GM21529 (cell line): ENCODE measurements at regions not wholly inside any gene's neighbourhood (a gene's known extent, or its start where the extent isn't known, plus 50 kb on each side); places are given as distances from the start of the nearest gene placed in this dataset.

Experiments used
- ATAC-seq: cut with Tn5 transposase; IDR thresholded peaks from one replicate; pipeline ENCODE4 v1.9.1; 2021; ENCODE audit not compliant: unreplicated experiment

DNA sequence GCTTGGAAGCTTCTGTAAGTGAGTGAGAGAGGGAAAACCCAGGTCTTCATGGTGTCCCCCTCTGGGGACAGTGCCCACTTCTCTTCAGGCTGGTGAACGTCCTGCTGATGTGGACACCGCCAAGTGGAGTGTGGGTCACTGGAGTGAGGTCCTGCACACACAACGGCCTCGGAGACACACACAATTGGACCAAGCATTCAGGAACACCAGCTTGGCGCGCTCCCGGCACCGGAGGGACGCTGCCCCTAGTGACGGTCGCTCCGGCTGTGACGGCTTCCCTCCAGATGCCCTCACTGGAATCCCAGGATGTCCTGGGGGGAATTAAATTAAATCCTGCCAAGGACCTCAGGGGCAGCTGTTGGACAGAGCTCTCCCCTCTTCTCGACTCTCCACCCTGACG lies 123.1 kb downstream of the ZNF664 start:
- ATAC-seq, result no peak

DNA sequence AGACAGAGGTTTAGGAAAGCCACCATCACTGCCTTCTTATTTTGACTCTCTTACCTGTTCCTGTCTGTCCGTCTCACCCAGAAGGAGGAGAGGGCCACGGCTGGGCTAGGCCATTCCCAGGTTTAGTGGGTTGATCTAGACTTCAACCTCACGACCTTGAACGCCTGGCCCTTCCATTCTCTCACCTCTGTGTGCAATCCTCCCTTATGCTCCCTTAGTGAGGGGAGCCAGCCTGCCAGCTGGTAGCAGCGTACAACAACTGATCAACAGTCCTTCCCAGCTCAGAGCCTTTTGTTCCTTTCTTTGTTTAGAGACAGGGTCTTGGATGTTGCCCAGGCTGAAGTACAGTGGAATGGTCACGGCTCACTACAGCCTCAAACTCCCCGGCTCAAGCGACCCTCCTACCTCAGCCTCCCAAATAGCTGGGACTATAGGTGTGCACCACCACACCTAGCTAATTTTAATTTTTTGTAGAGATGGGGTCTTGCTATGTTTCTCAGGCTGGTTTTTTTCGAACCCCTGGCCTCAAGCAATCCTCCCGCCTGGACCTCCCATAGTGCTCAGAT lies 123.9 kb downstream of the ZNF664 start:
- no peak for ATAC-seq

DNA sequence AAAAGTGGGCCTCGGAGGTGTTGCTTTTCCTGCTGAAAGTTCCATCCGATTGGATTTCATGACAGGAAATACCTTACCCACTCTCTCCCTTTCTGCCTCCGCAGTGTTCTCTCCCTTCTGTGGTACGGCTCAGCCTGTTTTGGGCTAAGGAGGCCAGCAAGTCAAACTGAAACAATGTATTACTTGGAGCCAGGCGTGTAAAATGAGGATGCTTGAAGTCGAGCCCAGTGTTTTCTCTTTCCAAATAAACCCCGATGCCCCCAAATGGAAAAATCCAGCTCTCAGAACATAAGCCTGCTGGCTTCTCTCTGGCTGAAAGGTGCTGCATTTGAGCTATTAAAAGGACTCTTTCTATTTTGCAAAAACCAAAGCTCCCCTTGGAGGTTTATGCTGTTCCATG lies 124.7 kb downstream of the ZNF664 start:
- ATAC-seq, result no peak

DNA sequence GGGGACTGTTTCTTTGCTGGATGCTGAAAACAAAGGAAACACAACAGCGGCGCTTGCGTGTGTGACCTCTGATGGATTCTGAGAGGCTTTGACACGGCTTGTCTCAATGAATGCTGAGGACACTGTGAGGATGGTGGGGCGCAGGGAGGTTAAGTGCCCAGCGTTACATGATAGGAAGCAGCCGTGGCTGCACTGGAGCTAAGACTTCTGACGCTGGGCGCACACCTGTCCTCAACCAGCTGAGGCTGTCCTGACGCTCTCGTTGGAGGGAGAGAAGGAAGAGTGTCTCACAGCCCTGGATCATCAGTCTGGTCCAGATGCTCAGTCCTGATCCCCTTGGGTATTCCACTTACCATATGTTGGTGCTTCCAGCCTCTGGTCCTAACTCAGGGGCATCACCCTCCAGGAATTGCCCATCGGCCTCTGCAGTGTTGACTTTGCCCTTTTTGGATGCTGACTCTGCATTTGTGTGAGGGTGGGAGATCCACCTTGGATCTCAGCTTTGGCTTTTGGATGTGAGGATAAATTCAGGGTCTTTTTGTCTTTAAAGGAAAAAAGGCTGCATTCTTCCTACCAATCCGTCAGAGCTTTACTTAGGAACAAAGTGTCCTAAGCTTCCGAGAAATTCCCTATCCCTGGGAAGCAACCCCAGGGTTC lies 125.2 kb downstream of the ZNF664 start:
- ATAC-seq, result no peak

DNA sequence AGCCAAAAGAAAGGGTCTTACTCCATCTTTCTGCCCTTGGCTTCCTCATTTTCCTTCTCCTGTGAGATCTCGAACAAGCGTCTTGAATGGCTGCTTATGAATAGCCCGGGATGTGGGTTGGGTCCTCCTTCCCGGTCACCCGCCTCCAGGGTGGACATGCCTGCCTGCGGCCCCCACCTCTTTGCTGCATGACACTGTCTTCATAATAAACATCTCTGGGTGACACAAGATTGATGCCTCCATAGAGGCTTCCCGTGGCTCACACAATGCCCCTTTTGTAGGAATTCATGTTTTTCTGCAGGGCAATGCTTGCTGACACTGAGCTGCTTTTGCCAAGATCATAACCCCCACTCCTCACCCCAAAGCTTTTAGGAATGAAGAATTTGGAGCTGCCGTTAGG lies 125.9 kb downstream of the ZNF664 start:
- ATAC-seq, result no peak

DNA sequence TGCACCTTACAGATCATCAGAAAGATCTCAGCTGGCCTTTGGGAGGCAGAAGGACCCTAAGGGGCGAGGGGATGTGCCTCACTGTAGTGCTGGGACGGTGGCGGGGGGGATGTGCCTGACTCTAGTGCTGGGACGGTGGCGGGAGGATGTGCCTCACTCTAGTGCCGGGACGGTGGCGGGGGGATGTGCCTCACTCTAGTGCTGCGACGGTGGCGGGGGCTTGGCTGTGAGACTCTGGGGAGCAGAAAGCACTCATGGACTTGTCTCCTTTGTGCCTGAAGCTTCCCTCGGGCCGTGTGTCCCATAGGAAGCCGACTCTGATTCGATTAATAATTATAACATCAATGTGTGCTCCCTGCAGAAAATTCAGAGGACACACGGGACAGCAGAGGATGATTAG lies 126.6 kb downstream of the ZNF664 start:
- no peak for ATAC-seq

DNA sequence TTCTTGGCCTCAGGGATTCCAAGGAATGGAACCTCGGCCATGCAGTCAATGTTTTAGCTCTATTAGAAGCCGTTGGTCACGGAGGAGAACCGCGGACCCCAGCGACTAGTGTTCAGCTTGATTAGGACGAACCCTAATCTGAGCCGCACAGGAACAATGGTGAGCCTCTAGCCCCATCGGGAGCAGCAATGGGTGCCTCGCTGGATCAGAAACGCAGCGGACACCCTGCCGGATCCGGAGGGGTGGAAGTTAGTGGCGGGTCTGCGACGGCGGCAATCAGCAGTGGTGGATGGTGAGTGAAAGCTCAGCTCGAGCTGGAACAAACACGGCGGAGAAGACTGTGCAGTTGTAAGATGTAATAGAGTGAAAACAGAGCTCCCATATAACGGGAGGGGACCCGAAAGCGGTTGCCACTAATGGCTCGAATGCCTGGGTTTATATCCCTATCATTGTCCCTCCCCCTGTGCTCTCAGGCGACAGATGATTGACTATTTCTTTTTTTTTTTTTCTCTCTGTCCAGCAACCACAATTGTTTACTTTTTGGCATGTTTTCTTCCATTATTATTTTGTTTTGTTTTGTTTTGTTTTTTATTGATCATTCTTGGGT lies 127.7 kb downstream of the ZNF664 start:
- ATAC-seq, result no peak

DNA sequence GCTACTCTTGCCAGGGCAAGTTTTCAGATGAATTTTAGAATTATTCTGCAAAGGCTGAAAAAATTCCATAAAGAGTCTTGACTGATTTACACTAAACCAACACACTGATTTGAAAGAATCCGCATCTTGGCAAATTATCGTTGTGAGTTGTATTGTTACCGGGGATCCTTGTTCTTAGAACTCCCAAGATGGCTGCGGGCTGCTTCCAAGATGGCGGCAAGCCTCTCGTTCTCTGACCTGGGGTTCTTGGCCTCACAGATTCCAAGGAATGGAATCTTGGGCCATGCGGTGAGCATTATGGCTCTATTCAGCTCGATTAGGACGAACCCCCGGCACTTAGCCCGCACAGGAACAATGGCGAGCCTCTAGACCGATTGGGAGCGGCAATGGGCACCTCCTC lies 132.5 kb downstream of the ZNF664 start:
- no peak for ATAC-seq

DNA sequence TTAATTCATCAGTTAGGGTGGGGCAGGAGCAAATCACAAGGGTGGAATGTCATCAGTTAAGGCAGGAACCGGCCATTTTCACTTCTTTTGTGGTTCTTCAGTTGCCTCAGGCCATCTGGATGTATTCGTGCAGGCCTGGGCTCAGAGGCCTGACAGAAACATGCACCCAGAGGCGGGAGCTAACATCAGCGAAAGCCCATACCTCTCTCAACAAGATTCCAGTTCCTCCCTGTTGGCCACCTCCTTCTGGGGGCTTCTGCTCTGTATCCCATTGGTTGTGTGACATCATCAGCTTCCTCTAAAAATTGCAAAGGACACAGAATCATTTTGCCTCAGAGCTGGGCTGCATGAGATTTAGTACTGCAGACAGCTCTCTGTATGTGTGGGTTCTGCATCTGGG lies 134.3 kb downstream of the ZNF664 start:
- no peak for ATAC-seq

DNA sequence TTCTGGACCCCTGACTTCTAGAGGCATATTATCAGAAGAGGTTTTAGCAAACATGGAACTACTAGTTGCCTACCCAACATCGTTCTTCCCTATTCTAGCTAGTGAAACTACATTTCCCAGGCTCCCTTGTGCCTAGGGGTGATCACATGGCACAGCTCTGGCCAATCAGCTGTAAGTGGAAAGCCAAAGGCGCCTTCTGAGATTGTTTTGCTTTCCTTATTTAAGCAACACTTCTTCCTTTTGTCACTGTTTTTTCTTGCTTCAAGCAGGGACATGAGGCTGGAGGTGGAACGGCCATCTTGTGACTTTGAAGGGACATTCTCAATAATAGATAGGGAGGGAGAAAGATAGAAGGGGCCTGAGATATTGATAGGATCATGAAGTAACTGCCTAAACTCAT lies 136.7 kb downstream of the ZNF664 start:
- no peak for ATAC-seq

DNA sequence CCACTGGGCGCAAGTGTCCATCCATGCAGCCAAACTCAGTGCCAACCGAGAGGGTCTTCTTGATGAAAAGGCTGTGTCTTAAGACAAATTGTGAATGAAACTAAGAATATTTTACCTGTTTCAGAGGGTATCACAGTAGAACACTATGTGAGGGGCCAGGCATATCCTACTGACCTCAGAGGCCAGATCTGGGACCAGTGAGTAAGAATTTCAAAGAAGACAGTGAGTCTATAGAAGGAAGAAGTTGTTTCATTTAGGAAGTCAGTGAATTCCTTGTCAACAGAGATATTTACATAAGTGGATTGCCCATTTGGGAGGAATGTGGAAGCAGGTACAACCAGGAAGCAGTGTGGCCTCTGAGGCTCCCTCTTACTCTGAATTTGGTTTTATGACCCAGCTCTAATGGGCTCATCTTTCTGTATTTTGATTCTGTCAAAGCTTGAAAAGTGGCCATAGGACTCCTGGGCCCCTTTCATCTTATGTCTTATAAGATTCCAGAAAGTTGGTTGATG lies 137.4 kb downstream of the ZNF664 start:
- no peak for ATAC-seq

DNA sequence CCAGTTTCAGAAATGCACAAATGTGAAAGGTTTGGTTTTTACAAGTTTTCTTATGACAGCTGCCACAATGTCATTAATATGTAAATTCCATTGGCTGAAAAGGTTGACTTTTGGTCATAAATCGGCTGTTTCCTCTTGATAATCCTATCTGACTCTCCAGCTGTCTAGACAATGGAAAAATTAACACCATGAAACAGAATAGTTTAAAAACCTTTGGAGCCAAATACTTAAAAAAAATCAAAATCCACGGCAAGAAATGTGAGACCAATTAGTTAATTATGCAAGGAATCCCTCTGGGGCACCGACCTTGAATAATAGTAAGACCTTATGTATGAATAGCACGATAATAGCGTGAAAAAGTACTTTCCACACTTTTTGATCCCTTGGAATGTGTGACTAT lies 138.0 kb downstream of the ZNF664 start:
- no peak for ATAC-seq

DNA sequence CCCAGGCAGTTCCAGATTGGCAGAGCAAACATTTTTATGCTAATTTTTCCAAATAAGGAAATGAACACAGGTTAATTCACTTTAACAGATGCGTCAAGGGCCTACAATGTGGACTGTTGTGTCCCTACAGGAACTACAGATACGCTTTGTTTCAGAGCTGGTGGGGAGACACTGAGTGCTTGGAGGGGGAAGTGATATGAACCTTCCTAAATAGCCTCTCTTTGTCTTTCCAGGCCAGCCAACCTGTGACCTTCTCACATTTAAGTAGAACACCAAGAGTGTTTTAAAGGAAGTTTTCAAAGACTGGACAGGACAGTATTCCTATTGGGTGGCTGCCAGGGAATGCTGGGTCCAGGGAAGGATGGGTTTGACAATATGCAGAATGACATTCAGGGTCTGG lies 141.3 kb downstream of the ZNF664 start:
- no peak for ATAC-seq

DNA sequence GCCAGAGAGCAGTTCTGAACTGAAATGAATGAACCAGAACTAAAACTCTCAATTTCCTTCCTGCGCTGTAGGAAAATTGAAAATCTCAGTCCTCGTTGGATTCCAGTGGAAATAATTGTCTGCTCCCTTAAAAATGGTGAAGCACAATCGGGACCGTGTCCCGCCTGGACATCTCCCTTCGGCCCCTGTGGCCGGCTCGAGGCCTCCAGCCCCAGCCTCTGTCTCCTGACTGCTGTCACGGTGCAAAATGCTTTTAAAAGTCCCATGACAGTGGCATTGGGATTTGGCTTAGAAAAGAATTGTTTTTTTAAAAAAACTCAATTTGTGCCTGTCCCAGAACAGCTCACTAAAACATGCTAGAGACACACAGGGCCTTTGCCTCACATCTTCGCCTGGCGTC lies 142.5 kb downstream of the ZNF664 start:
- no peak for ATAC-seq

DNA sequence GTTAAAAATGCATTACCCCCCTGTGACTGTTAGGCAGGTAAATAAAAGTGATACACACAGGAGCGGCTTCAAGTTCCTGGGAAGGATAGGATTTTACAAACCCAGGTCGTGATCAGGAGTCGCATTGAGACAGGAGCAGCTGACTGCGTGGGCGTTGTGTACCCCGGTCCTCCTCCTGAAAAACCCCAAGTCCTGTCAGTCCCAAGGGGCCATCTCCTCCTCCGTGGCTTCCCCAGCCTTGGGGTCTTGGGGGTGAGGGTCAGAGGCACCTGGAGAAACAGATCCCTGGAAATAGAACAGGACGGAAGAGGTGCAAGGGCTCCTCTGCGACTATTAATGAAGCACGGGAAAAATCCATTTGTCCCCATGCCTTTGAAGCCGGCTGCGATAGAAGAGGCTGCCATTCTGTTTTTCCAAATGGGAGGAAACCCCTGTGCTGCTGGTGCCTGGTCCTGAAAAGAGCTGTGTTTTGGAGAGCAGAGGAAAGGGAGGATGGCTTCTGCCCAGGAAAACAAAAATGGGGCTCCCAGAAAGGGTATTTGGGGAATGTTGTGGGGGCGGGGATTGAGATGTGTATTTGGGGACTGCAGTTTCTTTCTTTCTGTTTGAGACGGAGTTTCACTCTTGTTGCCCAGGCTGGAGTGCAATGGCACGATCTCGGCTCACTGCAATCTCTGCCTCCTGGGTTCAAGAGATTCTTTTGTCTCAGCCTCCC lies 143.1 kb downstream of the ZNF664 start:
- ATAC-seq, result no peak

DNA sequence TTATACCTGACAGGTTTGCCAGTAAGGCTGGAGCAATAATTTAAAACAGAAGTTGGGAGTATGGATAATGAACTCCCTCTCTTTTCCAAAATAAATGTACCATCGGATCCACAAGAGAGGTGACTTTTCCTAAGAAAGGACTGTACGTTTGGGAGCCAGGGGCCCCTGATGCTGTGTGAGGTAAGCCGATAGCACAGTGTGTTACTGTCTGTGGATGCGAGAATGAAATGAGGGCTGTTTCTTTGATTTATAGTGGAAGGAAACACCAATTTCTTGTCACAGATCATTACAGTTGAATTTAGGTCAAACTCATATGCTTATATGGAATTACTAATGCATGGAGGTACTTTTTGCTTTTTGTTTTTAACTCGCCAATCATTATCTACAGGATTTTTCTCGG lies 147.7 kb downstream of the ZNF664 start:
- ATAC-seq, result no peak

DNA sequence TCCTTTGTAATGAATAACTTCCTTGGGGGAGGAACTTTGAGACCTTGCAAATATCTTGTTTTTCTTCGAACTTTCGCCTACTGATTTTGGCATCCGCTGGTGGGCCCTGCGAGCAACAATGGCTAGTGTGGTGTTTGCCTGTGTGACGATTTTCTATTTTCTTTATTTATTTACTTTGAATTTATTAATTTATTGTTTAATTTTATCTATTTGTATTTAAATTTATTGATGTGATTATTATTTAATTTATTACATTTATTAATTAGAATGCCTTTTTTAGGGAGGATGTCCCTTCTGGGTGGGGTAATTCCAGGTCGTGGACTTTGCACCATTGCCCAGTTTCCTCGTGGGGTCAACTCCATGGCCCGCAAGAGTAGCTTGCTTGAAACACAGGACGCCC lies 149.7 kb downstream of the ZNF664 start:
- ATAC-seq, result no peak

DNA sequence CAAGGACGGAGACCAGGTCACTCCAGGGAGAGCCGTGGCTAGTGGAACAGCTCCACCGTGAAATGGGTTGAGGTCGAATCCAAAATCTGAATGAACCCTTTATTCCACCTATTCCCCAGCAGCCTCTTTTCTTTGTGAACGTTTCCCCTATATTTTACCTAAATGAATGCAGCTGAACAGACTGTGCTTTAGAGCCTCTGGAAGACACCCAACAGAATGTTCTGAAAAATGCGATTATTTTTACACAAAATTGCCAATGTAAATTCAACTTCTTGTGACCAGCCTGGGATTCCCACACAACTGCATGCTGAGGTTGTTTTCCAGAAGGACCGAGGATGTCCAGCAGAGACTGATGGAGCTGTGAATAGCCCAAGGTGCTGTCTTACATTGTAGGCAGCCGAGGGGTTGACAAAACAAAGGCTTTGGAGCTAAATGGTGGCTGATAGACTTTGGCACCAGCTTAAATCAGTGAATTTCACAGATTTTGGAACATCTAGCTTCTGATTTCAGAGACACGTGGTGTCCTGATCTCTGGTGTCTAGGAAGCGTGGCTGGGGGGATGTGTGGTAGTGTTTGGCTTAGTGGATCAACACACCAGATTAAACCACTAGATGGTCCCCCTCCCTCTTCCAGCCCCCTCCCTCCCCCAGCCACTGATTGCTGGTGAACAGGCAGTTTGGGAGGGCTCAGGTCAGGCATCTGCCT lies 150.4 kb downstream of the ZNF664 start:
- ATAC-seq, result no peak

DNA sequence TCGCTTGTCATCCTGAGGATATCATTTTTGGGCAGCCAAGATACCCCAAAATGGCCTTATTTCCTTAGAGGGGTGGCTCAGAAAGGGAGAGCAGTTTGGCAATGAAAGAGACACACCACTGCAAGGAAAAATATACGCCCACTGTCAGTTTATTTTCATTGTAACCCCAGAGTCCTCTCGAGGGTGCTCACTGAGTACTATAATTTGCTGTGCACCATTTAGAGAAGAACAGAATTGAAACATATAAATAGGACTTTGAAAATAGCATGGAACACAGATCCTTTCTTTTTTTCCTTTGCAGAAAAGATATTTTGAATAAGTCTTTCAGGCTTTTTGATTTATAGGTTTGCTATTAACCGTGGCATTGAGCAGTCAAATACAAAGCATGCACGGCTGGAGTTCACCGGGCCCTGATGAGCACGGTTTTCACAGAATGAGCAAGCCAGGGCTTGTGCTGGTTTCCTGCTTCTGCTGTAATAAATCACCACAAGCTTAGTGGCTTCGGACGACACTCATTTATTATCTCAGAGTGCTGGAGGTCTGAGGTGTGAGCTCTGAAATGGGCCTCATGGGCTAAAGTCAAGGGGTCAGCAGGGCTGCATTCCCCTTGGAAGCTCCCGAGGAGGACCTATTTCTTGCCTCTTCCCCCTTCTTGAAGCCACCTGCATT lies 152.3 kb downstream of the ZNF664 start:
- ATAC-seq, result peak; percentile 77

DNA sequence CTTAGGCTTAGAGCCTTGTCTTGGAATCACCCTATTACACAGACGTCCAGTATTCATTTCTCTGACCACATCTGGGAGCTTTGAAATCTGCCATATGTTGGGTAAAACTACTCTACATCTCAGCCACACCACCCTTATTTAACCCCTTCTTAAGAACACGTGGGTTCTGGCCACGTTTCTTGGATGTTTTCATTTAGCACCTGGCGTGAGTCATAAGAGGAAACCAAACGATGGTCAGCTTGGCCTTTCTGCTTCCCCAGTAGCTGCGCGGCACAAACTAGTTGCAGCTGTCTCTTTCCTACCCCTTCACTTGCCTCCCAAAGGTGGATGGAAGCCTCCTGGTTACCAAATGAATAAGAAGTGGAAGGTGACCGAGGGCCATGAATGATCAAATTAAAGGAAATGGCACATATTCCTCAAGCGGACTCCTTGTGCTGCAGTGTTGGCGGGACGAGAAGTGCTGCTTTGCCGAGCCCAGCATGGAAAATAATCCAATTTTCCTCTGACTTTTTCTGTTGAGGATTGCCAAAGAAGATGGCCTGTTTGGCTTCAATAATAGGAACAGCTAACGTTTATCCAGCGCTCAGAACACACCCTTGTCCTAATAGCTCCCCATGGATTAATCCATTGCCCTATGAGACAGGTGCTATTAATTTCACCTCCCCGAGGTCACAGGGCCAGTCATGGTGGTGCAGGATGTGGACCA lies 154.1 kb downstream of the ZNF664 start:
- peak; percentile 43 for ATAC-seq
